ENCODE measurements at regions not wholly inside any gene's neighbourhood (a gene's known extent, or its start where the extent isn't known, plus 50 kb on each side); places are given as distances from the start of the nearest gene placed in this dataset.
A peak's percentile ranks its signal among the peaks of the same experiment; 100 is the strongest.
"Not testable (repeated sequence)": the region's sequence is repeated elsewhere in the genome, so short reads cannot be mapped to it uniquely, and the experiment has no call there.

GRCh38 chr2:212897296-212897695 is 254.1 kb downstream of the IKZF2 start:
- no peak for DNase-seq
- H3K27me3 ChIP-seq, result no peaks in the 10 kb centered on the region
- H3K9me3 ChIP-seq, result no peaks in the 10 kb centered on the region
- H3K36me3 ChIP-seq, result no peaks in the 10 kb centered on the region
- no peak overlapping the region for H3K4me3 ChIP-seq

GRCh38 chr2:212894026-212894425 is 257.4 kb downstream of the IKZF2 start:
- Histone ChIP-seq H3K9me3 (0 out of 2 replicates have a peak, but pooled peaks cover 2% of the 10 kb centered on the region), H3K27me3 (no peaks in the 10 kb centered on the region), H3K36me3 (no peaks in the 10 kb centered on the region), H3K4me3 (no peak overlapping the region)
- DNase-seq, result no peak

GRCh38 chr2:212893216-212893615 is 258.2 kb downstream of the IKZF2 start:
- H3K36me3 ChIP-seq, result no peaks in the 10 kb centered on the region
- H3K9me3 ChIP-seq, result 0 out of 2 replicates have a peak, but pooled peaks cover 2% of the 10 kb centered on the region
- no peaks in the 10 kb centered on the region for H3K27me3 ChIP-seq
- no peak for DNase-seq
- no peak overlapping the region for H3K4me3 ChIP-seq

GRCh38 chr2:212892193-212892592 is 259.2 kb downstream of the IKZF2 start:
- Histone ChIP-seq H3K27me3 (no peaks in the 10 kb centered on the region), H3K36me3 (no peaks in the 10 kb centered on the region), H3K4me3 (no peak overlapping the region), H3K9me3 (0 out of 2 replicates have a peak, but pooled peaks cover 2% of the 10 kb centered on the region)
- DNase-seq, result no peak

- Histone ChIP-seq H3K36me3 (no peaks in the 10 kb centered on the region), H3K9me3 (0 out of 2 replicates have a peak, but pooled peaks cover 2% of the 10 kb centered on the region), H3K27me3 (no peaks in the 10 kb centered on the region), H3K4me3 (no peak overlapping the region)
- DNase-seq, result no peak
These were observed 259.8 kb downstream of the IKZF2 start for GRCh38 chr2:212891580-212891979.

- H3K4me3 ChIP-seq, result no peak overlapping the region
- DNase-seq, result no peak
- H3K36me3 ChIP-seq, result no peaks in the 10 kb centered on the region; the same call in 1 of the 2 replicates
- H3K27me3 ChIP-seq, result no peaks in the 10 kb centered on the region
- H3K9me3 ChIP-seq, result peaks cover 8% of the 10 kb centered on the region
These were observed 268.8 kb downstream of the IKZF2 start for GRCh38 chr2:212882626-212883025.

- H3K4me3 ChIP-seq, H3K9me3 ChIP-seq, H3K27me3 ChIP-seq, H3K36me3 ChIP-seq, DNase-seq: not testable (repeated sequence)
These were observed 274.9 kb downstream of the IKZF2 start for GRCh38 chr2:212876556-212876955.

GRCh38 chr2:212875950-212876349 is 275.5 kb downstream of the IKZF2 start:
- not testable (repeated sequence) for H3K9me3 ChIP-seq, H3K4me3 ChIP-seq, H3K36me3 ChIP-seq, H3K27me3 ChIP-seq, DNase-seq

- no peak overlapping the region for H3K4me3 ChIP-seq
- no peaks in the 10 kb centered on the region for H3K27me3 ChIP-seq
- H3K9me3 ChIP-seq, result no peaks in the 10 kb centered on the region
- no peak for DNase-seq
- H3K36me3 ChIP-seq, result no peaks in the 10 kb centered on the region
These were observed 278.2 kb downstream of the IKZF2 start for GRCh38 chr2:212873256-212873655.

- Histone ChIP-seq H3K36me3 (no peaks in the 10 kb centered on the region), H3K27me3 (no peaks in the 10 kb centered on the region), H3K9me3 (no peaks in the 10 kb centered on the region), H3K4me3 (no peak overlapping the region)
- DNase-seq, result no peak
These were observed 279.8 kb downstream of the IKZF2 start for GRCh38 chr2:212871597-212871996.

GRCh38 chr2:212864186-212864585 is 287.2 kb downstream of the IKZF2 start:
- Histone ChIP-seq H3K4me3 (no peak overlapping the region), H3K9me3 (peaks cover 32% of the 10 kb centered on the region), H3K27me3 (no peaks in the 10 kb centered on the region), H3K36me3 (no peaks in the 10 kb centered on the region)
- DNase-seq, result no peak

- peak; percentile 17 for DNase-seq
These were observed 288.2 kb downstream of the IKZF2 start for GRCh38 chr2:212863185-212863588.

GRCh38 chr2:212858496-212858895 is 292.9 kb downstream of the IKZF2 start:
- no peak for DNase-seq
- H3K9me3 ChIP-seq, result peaks cover 20% of the 10 kb centered on the region
- no peaks in the 10 kb centered on the region for H3K27me3 ChIP-seq
- no peak overlapping the region for H3K4me3 ChIP-seq
- H3K36me3 ChIP-seq, result no peaks in the 10 kb centered on the region

More at GRCh38 chr2:212863185-212863588, 288.2 kb downstream of the IKZF2 start:
- H3K36me3 ChIP-seq, result no peaks in the 10 kb centered on the region
- H3K9me3 ChIP-seq, result peaks cover 32% of the 10 kb centered on the region
- no peaks in the 10 kb centered on the region for H3K27me3 ChIP-seq
- H3K4me3 ChIP-seq, result no peak overlapping the region

- H3K36me3 ChIP-seq, result no peaks in the 10 kb centered on the region
- no peaks in the 10 kb centered on the region for H3K9me3 ChIP-seq
- no peak overlapping the region for H3K4me3 ChIP-seq
- H3K27me3 ChIP-seq, result no peaks in the 10 kb centered on the region
- DNase-seq, result no peak
These were observed 296.6 kb downstream of the IKZF2 start for GRCh38 chr2:212854771-212855170.

- Histone ChIP-seq H3K36me3 (no peaks in the 10 kb centered on the region), H3K27me3 (no peaks in the 10 kb centered on the region), H3K4me3 (no peak overlapping the region), H3K9me3 (no peaks in the 10 kb centered on the region)
- DNase-seq, result no peak
These were observed 297.3 kb downstream of the IKZF2 start for GRCh38 chr2:212854116-212854515.

GRCh38 chr2:212845941-212846340 is 305.5 kb downstream of the IKZF2 start:
- no peaks in the 10 kb centered on the region for H3K27me3 ChIP-seq
- H3K9me3 ChIP-seq, result peaks cover 4% of the 10 kb centered on the region
- H3K36me3 ChIP-seq, result no peaks in the 10 kb centered on the region; the same call in 1 of the 2 replicates
- no peak for DNase-seq
- H3K4me3 ChIP-seq, result no peak overlapping the region

- peaks cover 4% of the 10 kb centered on the region; the same call in 1 of the 2 replicates for H3K9me3 ChIP-seq
- no peak overlapping the region for H3K4me3 ChIP-seq
- no peaks in the 10 kb centered on the region; the same call in 1 of the 2 replicates for H3K36me3 ChIP-seq
- no peaks in the 10 kb centered on the region for H3K27me3 ChIP-seq
- no peak for DNase-seq
These were observed 305.0 kb upstream of the ERBB4 start for GRCh38 chr2:212843409-212844199.

Measured in MG63 (cell line).